ENCODE measurements at regions not wholly inside any gene's neighbourhood (a gene's known extent, or its start where the extent isn't known, plus 50 kb on each side); places are given as distances from the start of the nearest gene placed in this dataset.

DNA sequence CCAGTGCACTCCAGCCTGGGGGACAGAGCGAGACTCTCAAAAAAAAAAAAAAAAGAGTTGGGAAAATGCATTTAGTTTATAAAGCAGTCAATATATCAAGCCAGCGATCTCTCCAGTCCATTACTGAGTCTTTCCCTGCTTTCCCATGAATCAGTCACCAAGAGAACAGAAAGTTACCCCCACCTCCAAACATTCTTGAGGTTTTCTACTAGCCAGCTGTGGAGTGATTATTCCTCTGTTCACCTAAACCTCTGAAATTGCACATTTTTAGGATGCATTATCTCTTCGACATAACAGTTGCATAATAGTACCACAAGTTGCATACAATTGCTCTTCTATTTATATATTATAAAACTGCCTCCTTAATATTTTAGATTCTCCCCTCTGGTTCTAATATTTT, 134.8 kb upstream of the DIO3 start:
- TF ChIP-seq POLR2A (IDR thresholded peaks at IDR 0.05; ENCODE audit: low read length), result no peak
- no peak for TF ChIP-seq GATA1 (IDR thresholded peaks at IDR 0.05; ENCODE audit: low read depth, low read length)
- DNase-seq, result no peak

DNA sequence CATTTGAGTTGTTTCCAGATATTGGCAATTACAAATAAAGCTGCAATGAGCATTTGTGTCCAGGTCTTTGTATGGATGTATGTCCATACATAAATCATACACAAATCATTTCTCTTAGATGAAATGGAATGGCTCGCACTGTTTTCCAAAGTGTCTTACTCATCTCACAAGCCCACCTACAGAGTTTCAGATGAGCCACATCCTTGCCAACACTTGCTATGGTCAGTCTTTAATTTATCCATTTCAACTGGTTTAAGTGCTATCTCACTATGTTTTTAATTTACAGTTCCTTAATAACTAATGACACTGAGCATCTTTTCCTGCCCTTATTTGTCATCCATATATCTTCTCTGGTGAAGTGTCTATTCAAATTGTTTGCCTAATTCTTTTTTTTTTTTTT, 132.9 kb upstream of the DIO3 start:
- DNase-seq, result no peak
- TF ChIP-seq GATA1 (IDR thresholded peaks at IDR 0.05; ENCODE audit: low read depth, low read length) (no peak), POLR2A (IDR thresholded peaks at IDR 0.05; ENCODE audit: low read length) (no peak)

DNA sequence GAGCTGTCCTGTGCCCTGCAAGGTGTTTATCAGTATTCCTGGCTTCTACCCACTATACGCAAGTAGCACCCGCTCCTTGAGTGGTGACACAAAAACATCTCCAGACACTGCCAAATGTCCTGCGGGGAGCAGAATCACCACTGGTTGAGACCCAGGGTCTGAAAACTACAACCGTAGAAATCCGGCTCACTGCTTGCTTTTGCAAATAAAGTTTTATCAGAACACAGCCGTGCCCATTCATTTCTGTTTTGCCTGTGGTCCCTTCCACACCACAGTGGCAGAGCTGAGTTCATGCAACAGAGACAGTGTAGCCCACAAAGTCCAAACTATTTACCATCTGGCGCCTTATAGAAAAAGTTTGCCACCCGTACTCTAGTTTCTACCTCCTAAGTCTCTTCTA, 125.7 kb upstream of the DIO3 start:
- DNase-seq, result no peak
- TF ChIP-seq GATA1 (IDR thresholded peaks at IDR 0.05; ENCODE audit: low read depth, low read length) (no peak), POLR2A (IDR thresholded peaks at IDR 0.05; ENCODE audit: low read length) (no peak)

DNA sequence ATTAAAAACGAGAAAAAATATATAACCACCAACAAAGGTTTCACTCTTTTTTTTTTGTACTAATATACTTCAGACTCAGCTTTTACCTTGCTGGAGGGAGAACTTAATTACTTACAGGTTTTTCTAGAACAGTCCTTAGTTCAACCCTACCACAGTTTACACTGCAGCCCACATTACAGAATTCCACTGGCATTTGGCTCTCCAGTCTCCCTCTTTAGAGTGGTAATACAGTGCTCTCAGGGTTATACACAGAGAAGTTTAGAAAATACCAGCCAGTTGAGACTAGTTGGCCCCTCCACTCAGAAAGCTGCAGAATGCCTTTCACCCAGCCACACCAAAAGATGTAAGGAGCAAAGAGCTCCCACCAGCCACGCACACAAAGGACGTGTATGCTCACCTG, 122.3 kb upstream of the DIO3 start:
- TF ChIP-seq POLR2A (IDR thresholded peaks at IDR 0.05; ENCODE audit: low read length), result no peak
- no peak for TF ChIP-seq GATA1 (IDR thresholded peaks at IDR 0.05; ENCODE audit: low read depth, low read length)
- DNase-seq, result no peak

DNA sequence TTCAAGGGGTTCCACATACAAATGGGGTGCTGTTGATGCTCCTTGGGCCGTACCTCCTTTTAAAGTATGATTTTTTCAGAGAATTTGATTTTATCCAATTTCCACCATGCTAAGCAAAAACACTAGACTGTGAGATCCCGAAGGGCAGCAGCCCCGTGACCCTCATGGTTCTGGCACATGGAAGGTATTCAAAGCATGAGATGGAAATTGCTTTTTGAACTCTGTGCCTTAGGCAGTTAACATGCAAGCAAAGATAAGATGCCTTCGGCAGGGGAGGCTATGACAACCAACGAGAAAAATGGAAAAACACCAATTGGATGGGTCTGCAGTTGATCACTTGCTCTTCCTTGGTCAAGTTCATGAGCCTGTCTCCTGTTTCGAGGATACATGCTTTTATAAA, 120.8 kb upstream of the DIO3 start:
- TF ChIP-seq GATA1 (IDR thresholded peaks at IDR 0.05; ENCODE audit: low read depth, low read length) (no peak), POLR2A (IDR thresholded peaks at IDR 0.05; ENCODE audit: low read length) (no peak)
- DNase-seq, result no peak

DNA sequence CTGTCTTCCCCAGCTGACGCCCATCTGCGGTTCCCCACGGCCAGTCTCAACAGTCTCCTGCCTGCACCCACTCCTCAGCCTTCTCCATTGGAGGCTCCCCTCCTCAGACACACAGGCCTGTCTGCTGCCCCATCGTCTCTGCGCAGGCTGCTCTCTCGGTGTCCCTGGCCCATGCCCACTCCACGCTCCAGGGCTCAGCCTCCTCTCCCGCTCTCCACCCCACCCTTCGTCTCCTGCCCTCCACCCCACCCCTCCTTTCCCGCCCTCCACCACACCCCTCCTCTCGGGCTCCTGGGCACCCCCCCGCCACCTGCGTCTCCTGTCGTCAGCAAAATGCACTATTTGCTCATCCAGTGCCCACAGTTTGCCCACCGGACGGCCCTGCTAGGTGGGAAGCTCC, 119.6 kb upstream of the DIO3 start:
- DNase-seq, result no peak
- no peak for TF ChIP-seq GATA1 (IDR thresholded peaks at IDR 0.05; ENCODE audit: low read depth, low read length)
- no peak for TF ChIP-seq POLR2A (IDR thresholded peaks at IDR 0.05; ENCODE audit: low read length)

DNA sequence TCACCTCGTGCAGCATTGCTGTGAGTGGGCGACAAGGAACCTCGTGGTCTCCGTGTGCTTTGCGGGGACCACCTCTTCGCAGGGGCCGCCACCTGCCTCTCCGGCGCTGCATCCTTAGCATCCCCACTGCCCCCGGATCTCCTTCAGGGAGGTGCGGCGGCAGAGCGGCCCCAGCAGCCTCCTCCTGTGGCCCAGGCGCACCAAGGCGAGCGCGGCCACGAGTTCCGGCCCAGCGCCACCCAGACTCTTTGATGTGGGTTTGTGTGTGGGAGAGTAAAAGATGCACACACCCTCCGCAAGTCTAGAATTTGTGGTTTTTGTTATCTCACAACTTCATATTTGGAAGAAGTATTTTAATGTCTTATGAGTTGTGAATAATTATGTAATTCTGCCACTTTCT, 118.8 kb upstream of the DIO3 start:
- DNase-seq, result no peak
- no peak for TF ChIP-seq POLR2A (IDR thresholded peaks at IDR 0.05; ENCODE audit: low read length)
- TF ChIP-seq GATA1 (IDR thresholded peaks at IDR 0.05; ENCODE audit: low read depth, low read length), result no peak

DNA sequence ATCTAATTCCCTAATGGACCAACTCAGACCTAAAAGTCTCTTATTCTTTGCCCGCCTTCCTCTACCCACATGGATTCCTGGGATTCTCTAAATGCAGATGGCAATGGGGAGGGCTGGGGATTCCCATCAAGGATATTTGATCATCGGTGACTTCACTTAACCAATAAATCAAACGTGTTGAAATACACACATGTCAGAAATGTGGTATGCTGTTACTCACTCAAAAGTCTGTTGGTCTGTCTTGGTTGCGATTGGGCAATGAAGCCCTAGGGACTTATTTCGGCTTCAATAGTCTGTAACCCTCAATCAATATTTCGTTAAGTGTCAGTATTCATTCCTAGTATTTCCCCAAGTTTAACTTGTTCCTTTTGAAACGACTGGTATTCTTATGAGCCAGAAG, 117.2 kb upstream of the DIO3 start:
- no peak for DNase-seq

DNA sequence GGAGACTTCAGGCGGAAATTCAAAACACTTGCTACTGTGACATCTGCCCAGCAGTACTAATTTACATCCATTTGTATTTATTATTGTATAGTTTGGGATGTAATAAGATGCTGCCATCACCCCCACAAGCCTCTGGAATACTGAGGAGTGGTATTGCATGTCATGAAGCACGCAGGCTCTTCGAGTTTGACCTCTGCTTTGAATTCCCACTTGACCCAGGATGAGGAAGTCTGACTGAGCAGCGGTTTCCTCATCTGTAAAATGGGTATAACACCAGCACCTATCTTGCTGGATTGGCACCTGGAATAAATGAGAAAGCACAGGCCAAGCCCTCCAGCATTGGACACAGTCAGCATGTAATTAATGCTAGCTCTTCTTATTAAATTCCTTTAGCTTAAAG, 116.0 kb upstream of the DIO3 start:
- DNase-seq, result no peak
- TF ChIP-seq POLR2A (IDR thresholded peaks at IDR 0.05; ENCODE audit: low read length) (no peak), GATA1 (IDR thresholded peaks at IDR 0.05; ENCODE audit: low read depth, low read length) (no peak)

More for the DNA sequence above, 117.2 kb upstream of the DIO3 start:
- TF ChIP-seq GATA1 (IDR thresholded peaks at IDR 0.05; ENCODE audit: low read depth, low read length) (no peak), POLR2A (IDR thresholded peaks at IDR 0.05; ENCODE audit: low read length) (no peak)

DNA sequence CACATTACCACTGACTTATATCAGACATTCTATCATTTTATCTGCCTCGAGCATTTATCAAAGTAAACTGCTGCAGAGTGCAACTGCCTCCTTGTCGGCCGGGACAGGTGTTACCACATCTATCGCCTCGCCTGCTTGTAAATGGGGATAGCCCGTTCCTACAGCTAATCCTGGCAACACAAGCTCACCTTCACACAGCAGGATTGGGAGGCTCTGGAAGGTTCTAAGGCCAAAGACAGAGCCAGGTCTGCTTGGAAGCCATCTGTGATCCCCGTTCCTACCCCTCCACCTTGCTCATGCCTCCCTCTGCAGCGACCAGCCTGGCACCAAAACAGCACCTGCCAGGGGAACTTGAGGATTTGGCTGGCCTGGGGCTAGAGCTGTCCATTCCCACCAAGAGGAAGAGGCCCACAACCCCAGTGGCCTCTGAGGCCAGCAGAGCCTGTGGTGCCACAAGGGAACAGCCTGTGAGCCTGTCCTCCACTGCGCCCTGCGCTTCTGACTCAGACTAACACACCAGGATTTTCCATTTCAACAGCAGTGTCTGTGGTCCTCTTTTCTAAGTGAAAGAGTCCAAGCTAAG, 114.8 kb upstream of the DIO3 start:
- TF ChIP-seq POLR2A (IDR thresholded peaks at IDR 0.05; ENCODE audit: low read length), result no peak
- TF ChIP-seq GATA1 (IDR thresholded peaks at IDR 0.05; ENCODE audit: low read depth, low read length), result no peak
- DNase-seq, result no peak

DNA sequence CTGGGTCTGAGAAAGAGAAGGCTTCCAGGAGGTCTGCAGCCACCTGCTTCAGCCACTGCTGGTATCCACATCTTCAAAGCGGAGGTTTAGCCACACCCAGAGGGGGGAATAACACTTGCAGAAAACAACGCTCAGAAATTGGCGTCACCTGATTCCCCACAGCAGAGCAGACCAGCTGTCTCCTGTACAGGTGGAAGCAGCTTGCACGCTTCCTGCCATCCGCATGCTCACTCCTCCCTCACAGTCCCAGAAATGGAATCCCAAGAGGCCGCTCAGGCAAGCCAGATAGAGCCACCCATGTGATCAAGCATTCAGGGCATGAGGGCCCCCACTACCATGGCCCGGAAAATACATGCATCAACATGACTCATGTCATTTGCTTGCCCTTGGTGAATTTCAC, 112.2 kb upstream of the DIO3 start:
- DNase-seq, result no peak
- TF ChIP-seq POLR2A (IDR thresholded peaks at IDR 0.05; ENCODE audit: low read length), result no peak

DNA sequence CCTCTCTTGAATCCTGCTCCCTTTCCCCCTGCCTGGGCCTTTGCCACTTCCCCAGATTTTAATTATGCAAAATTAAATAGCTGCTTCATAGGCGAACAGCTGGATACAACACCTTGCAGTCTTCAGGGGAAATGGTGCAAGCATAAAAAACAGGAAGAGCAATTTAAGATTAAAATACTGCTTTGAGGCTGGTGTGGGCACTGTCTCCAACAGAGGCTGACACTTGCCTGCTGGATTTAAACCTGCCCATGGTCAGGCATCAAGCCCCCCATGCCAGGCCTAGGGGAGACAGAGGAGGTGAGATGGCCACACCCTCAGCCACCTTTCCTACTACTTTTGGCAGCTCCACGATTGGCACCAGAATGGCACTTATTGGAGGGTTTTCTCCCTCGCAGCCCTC, 110.1 kb upstream of the DIO3 start:
- DNase-seq, result no peak
- no peak for TF ChIP-seq GATA1 (IDR thresholded peaks at IDR 0.05; ENCODE audit: low read depth, low read length)
- TF ChIP-seq POLR2A (IDR thresholded peaks at IDR 0.05; ENCODE audit: low read length), result no peak

DNA sequence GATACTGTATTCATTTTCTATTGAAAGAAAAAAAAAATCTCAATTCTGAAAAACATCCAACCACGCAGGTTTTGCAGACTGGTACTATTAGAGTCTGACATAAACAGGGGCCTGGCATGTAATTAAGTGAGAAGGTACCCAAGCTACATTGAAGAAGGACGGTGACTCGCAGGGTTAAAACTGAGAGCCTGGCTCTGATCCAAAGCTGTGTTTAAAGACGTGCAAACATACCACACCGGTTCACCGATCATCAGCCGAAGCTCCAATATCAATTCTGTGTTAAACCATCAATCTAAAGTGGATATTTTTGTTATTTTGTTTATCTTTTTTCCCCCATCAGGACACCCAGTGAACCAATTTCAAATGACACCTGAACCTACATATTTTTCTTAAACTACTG, 108.1 kb upstream of the DIO3 start:
- DNase-seq, result no peak
- TF ChIP-seq POLR2A (IDR thresholded peaks at IDR 0.05; ENCODE audit: low read length), result no peak
- TF ChIP-seq GATA1 (IDR thresholded peaks at IDR 0.05; ENCODE audit: low read depth, low read length), result no peak

DNA sequence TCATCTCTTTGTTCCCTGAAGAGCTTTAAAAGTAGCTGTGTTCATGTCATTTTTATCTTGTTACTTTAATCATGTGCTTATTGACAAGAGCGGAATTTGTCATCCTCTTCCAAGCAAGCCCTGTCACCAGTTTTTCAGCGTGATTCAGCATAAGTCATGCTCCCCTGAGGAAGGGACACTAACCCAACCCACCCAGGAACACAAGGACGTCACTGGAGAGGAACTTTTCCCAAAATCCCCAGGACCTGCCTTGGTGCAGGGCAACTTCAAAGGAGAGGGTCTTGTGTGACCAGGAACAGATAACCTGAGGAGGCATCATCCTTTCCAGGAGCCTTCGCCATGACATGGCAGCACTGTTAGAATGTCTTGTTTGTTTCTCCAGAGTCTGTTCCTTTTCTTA, 107.1 kb upstream of the DIO3 start:
- TF ChIP-seq POLR2A (IDR thresholded peaks at IDR 0.05; ENCODE audit: low read length) (no peak), GATA1 (IDR thresholded peaks at IDR 0.05; ENCODE audit: low read depth, low read length) (no peak)
- no peak for DNase-seq

DNA sequence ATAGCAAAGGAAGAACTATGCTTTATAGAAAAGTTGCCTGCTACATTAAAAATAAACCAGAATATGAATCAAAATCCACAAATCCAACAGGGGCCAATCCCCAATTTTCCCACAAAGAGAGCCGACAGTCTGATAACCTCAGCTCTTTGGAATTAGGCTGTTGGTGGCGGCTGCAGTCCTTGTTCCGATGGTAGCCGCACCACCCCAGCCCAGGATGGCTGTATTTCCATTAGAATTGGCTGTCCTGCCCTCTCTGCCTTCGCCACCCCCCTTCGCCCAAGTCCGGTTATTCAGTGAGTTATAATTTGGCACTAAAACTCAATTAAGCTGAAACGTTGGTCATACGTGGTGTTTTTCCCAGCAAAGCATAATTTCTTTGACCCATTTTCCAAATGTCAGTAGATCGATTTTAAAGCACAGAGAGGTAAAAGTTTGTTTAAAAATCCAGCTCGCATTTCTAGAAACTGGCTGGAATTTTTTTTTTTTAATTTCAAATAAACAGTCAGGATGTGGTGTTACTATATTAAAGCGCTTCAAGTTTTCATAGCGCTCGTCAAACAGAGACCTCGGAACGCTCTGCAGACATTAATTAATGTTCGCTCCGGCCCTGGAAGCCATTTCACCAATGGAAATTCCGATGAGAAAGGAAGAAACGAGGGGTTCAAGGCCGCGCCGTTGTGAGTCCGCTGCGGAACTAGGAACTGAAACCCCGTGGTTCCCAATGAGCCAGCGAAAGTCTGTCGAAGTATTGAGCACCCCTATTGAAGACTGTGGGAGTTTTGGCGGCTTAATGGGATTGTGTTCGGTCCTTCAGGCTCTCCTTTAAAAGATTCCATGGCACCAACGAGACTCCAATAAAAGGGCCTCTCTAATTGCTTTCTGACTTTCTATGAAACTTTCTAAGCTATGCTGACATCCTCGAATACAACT, 104.8 kb upstream of the DIO3 start:
- TF ChIP-seq GATA1 (IDR thresholded peaks at IDR 0.05; ENCODE audit: low read depth, low read length) (no peak), POLR2A (IDR thresholded peaks at IDR 0.05; ENCODE audit: low read length) (no peak)
- no peak for DNase-seq
